OCI-LY1 (cell line): ENCODE measurements at regions not wholly inside any gene's neighbourhood (a gene's known extent, or its start where the extent isn't known, plus 50 kb on each side); places are given as distances from the start of the nearest gene placed in this dataset.

Experiments used
- EZH2 ChIP-seq: fragments of 200-600 bp; sonication (generic), shearing (Covaris generic); IDR thresholded peaks from 2 replicates; pipeline ENCODE4 v1.8.0; 2017; ENCODE audit warnings: borderline replicate concordance, mixed run types, mild to moderate bottlenecking, antibody characterized with exemption, low read length, moderate library complexity, mixed read lengths
- TF ChIP-seq, protein P1 (sequence below): fragments of 200-600 bp; sonication (generic), shearing (Covaris generic); IDR thresholded peaks from 2 replicates; pipeline ENCODE4 v1.5.1; 2017; ENCODE audit warnings: mild to moderate bottlenecking, antibody characterized with exemption, low read length, moderate library complexity, mixed read lengths

GRCh38 chr2:217206016-217206725 lies 346.3 kb upstream of the TNP1 start:
- TF ChIP-seq, protein P1, sequence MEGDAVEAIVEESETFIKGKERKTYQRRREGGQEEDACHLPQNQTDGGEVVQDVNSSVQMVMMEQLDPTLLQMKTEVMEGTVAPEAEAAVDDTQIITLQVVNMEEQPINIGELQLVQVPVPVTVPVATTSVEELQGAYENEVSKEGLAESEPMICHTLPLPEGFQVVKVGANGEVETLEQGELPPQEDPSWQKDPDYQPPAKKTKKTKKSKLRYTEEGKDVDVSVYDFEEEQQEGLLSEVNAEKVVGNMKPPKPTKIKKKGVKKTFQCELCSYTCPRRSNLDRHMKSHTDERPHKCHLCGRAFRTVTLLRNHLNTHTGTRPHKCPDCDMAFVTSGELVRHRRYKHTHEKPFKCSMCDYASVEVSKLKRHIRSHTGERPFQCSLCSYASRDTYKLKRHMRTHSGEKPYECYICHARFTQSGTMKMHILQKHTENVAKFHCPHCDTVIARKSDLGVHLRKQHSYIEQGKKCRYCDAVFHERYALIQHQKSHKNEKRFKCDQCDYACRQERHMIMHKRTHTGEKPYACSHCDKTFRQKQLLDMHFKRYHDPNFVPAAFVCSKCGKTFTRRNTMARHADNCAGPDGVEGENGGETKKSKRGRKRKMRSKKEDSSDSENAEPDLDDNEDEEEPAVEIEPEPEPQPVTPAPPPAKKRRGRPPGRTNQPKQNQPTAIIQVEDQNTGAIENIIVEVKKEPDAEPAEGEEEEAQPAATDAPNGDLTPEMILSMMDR, result no peak
- TF ChIP-seq EZH2, result no peak
